Liver (tissue), 8 donors: ENCODE measurements at regions not wholly inside any gene's neighbourhood (a gene's known extent, or its start where the extent isn't known, plus 50 kb on each side); places are given as distances from the start of the nearest gene placed in this dataset.

ENCODE experiments used
- DNase-seq: peaks from one replicate; pipeline ENCODE4 v3.0.0-alpha.2; 2017; ENCODE audit warnings: low spot score
- H3K27ac ChIP-seq, 2 donors: one replicate each; pipeline ENCODE4 v1.7.0; 2013; ENCODE audit warnings: inconsistent platforms in 2 of 2, low read length in 2 of 2, control low read depth in 1 of 2, low read depth in 1 of 2, mild to moderate bottlenecking in 1 of 2
- H3K27me3 ChIP-seq, 4 donors: one replicate each; pipeline versions ENCODE4 v1.6.1 to v1.7.0; 2013; ENCODE audit warnings: low read length in 3 of 4, inconsistent platforms in 1 of 4, mild to moderate bottlenecking in 1 of 4, moderate library complexity in 1 of 4; ENCODE audit not compliant: control insufficient read depth in 4 of 4, insufficient read depth in 4 of 4
- H3K36me3 ChIP-seq, 4 donors: one replicate each; pipeline versions ENCODE4 v1.6.1 to v1.7.0; 2013; ENCODE audit warnings: low read length in 3 of 4, mild to moderate bottlenecking in 3 of 4, low read depth in 1 of 4, moderate library complexity in 1 of 4; ENCODE audit not compliant: control insufficient read depth in 4 of 4, insufficient read depth in 3 of 4
- H3K4me1 ChIP-seq, 4 donors: one replicate each; pipeline versions ENCODE4 v1.6.1 to v1.7.0; 2013; ENCODE audit warnings: low read length in 3 of 4, mild to moderate bottlenecking in 3 of 4, moderate library complexity in 1 of 4; ENCODE audit not compliant: control insufficient read depth in 4 of 4, insufficient read depth in 4 of 4
- H3K4me3 ChIP-seq, 3 donors: one replicate each; pipeline versions ENCODE4 v1.6.1 to v1.7.0; 2013; ENCODE audit warnings: low read length in 3 of 3, control low read depth in 1 of 3, low read depth in 1 of 3, mild to moderate bottlenecking in 1 of 3
- H3K9ac ChIP-seq, 2 donors: one replicate each; pipeline ENCODE4 v1.7.0; 2013; ENCODE audit warnings: low read length in 2 of 2, mild to moderate bottlenecking in 2 of 2, moderate library complexity in 2 of 2, control low read depth in 1 of 2, low read depth in 1 of 2
- H3K9me3 ChIP-seq, 4 donors: one replicate each; pipeline versions ENCODE4 v1.6.1 to v1.7.0; 2013; ENCODE audit warnings: low read length in 3 of 4; ENCODE audit not compliant: control insufficient read depth in 4 of 4
- EGR1 ChIP-seq, 2 donors: IDR thresholded peaks; 2 replicates each; pipeline ENCODE4 v1.6.1; 2016 to 2018; ENCODE audit warnings: antibody characterized with exemption in 2 of 2, low read depth in 2 of 2
- FOXA2 ChIP-seq: IDR thresholded peaks from 2 replicates; pipeline ENCODE4 v1.6.1; 2016; ENCODE audit warnings: antibody characterized with exemption
- GABPA ChIP-seq, 2 donors: IDR thresholded peaks in 1 of 2; conservative IDR thresholded peaks in 1 of 2; 2 replicates each; pipeline ENCODE4 v1.6.1; 2016; ENCODE audit warnings: antibody characterized with exemption in 2 of 2, mild to moderate bottlenecking in 1 of 2, moderate library complexity in 1 of 2
- HNF4A ChIP-seq, 2 donors: conservative IDR thresholded peaks; 2 replicates each; pipeline ENCODE4 v1.6.1; 2016; ENCODE audit warnings: antibody characterized with exemption in 2 of 2, mild to moderate bottlenecking in 2 of 2
- JUND ChIP-seq, 2 donors: IDR thresholded peaks; 2 replicates each; pipeline ENCODE4 v1.6.1; 2016; ENCODE audit warnings: antibody characterized with exemption in 2 of 2
- NR2F2 ChIP-seq: IDR thresholded peaks from 2 replicates; pipeline ENCODE4 v1.6.1; 2016; ENCODE audit warnings: antibody characterized with exemption
- RXRA ChIP-seq, 2 donors: IDR thresholded peaks; 2 replicates each; pipeline ENCODE4 v1.6.1; 2017 to 2018; ENCODE audit warnings: antibody characterized with exemption in 2 of 2, mild to moderate bottlenecking in 1 of 2
- SP1 ChIP-seq: IDR thresholded peaks from 2 replicates; pipeline ENCODE4 v1.6.1; 2018; ENCODE audit warnings: antibody characterized with exemption, mild to moderate bottlenecking
- TAF1 ChIP-seq: conservative IDR thresholded peaks from 2 replicates; pipeline ENCODE4 v1.6.1; 2016; ENCODE audit warnings: antibody characterized with exemption, mild to moderate bottlenecking
- YY1 ChIP-seq: IDR thresholded peaks from 2 replicates; pipeline ENCODE4 v1.6.1; 2016; ENCODE audit warnings: antibody characterized with exemption, mild to moderate bottlenecking
- WGBS: extraction: QIAGEN DNeasy Blood & Tissue Kit; methylation state at CpG from one replicate; pipeline ENCODE4 v1.1.7; 2013; 5-methylcytosine and 5-hydroxymethylcytosine counted together
- TF ChIP-seq, protein P1 (sequence below): fragments of 150-350 bp; IDR thresholded peaks from 2 replicates; pipeline ENCODE4 v1.5.1; 2017; ENCODE audit warnings: improper control_type of control experiment, low read depth, low read length; ENCODE audit not compliant: missing input control
- TF ChIP-seq, protein P2 (sequence below): IDR thresholded peaks from 2 replicates; pipeline ENCODE4 v1.6.1; 2016; ENCODE audit warnings: antibody characterized with exemption
- TF ChIP-seq, protein P3 (sequence below): IDR thresholded peaks from 2 replicates; pipeline ENCODE4 v1.6.1; 2016; ENCODE audit warnings: antibody characterized with exemption
- TF ChIP-seq, protein P4 (sequence below): IDR thresholded peaks from 2 replicates; pipeline ENCODE4 v1.6.1; 2016; ENCODE audit warnings: antibody characterized with exemption
- donor health status: healthy.
- donor health status: healthy.
- donor health status: healthy.
- donor health status: healthy.
- donor health status: healthy.

DNA sequence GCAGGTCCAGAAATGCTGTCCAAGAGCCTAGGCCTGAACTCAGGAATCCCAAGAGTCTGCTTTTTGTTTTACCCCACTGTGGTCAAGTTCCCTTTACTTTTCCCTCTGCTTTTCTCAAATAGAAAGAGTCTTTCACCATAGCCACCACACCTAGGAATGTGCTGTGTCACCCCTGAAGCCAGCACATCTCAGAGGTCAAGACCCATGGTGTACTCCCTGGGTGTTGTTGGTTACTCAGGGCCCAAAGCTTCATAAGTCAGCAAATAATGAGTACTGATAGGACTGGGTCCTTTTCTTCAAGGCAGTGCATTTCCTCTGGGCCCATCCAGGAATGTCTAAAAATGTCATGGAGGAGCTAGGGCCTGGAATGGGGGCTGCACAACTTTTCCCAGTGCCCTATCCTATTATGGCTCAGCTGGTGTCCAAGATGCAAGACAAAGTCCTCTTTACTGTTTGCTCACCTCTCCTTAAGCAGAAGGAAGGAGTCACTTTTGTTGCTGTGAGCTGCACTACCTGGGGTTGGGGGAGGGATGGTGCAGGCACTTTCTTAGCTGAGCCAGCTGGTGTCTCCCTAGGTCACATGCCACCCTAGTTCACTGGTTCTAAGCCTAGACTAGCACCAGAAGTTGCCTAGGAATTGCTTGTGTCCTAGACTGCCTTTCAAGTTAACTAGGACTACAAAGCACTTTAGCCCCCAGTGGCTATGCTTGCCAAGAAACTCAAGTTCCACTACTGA lies 62.4 kb upstream of the RXFP1 start:
- H3K27ac ChIP-seq: no peak overlapping the region
- no peak overlapping the region for H3K9ac ChIP-seq
- TF ChIP-seq YY1 (no peak), JUND (IDR thresholded peaks at IDR 0.05) (no peak), SP1 (no peak), NR2F2 (no peak)
- TF ChIP-seq, protein P1, sequence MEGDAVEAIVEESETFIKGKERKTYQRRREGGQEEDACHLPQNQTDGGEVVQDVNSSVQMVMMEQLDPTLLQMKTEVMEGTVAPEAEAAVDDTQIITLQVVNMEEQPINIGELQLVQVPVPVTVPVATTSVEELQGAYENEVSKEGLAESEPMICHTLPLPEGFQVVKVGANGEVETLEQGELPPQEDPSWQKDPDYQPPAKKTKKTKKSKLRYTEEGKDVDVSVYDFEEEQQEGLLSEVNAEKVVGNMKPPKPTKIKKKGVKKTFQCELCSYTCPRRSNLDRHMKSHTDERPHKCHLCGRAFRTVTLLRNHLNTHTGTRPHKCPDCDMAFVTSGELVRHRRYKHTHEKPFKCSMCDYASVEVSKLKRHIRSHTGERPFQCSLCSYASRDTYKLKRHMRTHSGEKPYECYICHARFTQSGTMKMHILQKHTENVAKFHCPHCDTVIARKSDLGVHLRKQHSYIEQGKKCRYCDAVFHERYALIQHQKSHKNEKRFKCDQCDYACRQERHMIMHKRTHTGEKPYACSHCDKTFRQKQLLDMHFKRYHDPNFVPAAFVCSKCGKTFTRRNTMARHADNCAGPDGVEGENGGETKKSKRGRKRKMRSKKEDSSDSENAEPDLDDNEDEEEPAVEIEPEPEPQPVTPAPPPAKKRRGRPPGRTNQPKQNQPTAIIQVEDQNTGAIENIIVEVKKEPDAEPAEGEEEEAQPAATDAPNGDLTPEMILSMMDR: no peak
- H3K9me3 ChIP-seq: no peaks in the 10 kb centered on the region
- DNase-seq: no peak
- H3K36me3 ChIP-seq: no peaks in the 10 kb centered on the region
- H3K4me3 ChIP-seq: no peak overlapping the region
- no peaks in the 10 kb centered on the region for H3K4me1 ChIP-seq
- no peaks in the 10 kb centered on the region for H3K27me3 ChIP-seq

DNA sequence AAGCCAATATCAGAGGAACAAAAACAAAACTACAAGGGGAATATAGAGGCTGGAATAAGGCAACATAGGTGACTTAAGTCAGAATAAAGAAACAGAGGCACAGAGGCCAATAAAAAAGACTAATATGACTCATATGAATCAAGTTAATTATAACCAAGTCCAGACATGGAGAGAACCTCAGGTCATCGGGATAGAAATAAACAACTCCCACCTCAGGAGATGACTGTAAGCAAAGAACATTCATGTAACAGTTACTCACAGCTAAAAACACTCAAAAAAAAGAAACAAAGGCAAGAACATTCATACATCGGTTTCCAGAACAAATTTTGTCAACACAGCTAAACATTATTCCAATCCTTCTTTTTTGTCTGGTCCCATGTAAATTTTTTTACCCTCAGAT lies 60.3 kb upstream of the RXFP1 start:
- Histone ChIP-seq H3K4me1 (no peaks in the 10 kb centered on the region), H3K9ac (no peak overlapping the region), H3K4me3 (no peak overlapping the region), H3K27ac (no peak overlapping the region), H3K9me3 (no peaks in the 10 kb centered on the region), H3K36me3 (no peaks in the 10 kb centered on the region), H3K27me3 (no peaks in the 10 kb centered on the region)
- TF ChIP-seq, protein P2, sequence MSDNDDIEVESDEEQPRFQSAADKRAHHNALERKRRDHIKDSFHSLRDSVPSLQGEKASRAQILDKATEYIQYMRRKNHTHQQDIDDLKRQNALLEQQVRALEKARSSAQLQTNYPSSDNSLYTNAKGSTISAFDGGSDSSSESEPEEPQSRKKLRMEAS: no peak
- no peak for TF ChIP-seq GABPA (IDR thresholded peaks at IDR 0.05 in 1 of 2, conservative IDR thresholded peaks at IDR 0.05 in 1 of 2)
- TF ChIP-seq, protein P3, sequence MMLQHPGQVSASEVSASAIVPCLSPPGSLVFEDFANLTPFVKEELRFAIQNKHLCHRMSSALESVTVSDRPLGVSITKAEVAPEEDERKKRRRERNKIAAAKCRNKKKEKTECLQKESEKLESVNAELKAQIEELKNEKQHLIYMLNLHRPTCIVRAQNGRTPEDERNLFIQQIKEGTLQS: no peak
- no peak for DNase-seq
- WGBS: 67% methylated on average over 2 of the region's 2 CpGs

DNA sequence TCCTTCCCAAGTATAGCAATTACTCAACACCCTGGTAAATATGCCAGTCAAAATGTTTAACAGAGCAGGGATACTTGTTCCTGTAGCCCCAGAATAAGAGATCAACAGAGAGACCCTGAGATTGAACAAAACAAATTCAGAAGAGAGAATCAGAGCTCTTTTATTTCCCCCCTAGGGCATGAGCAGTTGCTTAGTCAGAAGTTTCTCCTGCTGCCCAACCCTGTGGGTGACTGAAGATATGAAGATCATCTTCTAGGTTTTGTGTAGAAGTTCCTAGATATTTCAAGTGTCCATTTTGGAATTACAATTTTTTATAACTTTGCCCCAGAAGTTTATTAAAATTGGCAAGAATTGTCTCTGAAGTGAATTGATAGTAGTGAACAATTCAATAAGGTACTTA lies 59.1 kb upstream of the RXFP1 start:
- Histone ChIP-seq H3K27me3 (no peaks in the 10 kb centered on the region), H3K9me3 (no peaks in the 10 kb centered on the region), H3K36me3 (no peaks in the 10 kb centered on the region), H3K4me3 (no peak overlapping the region), H3K9ac (no peak overlapping the region), H3K27ac (no peak overlapping the region), H3K4me1 (no peaks in the 10 kb centered on the region)
- TF ChIP-seq RXRA (IDR thresholded peaks at IDR 0.05) (no peak), NR2F2 (no peak), EGR1 (IDR thresholded peaks at IDR 0.05; ENCODE audit: low read depth in 2 of 2) (no peak), SP1 (no peak), FOXA2 (no peak), GABPA (IDR thresholded peaks at IDR 0.05 in 1 of 2, conservative IDR thresholded peaks at IDR 0.05 in 1 of 2) (no peak), HNF4A (conservative IDR thresholded peaks at IDR 0.05) (no peak), TAF1 (no peak)
- TF ChIP-seq, protein P4, sequence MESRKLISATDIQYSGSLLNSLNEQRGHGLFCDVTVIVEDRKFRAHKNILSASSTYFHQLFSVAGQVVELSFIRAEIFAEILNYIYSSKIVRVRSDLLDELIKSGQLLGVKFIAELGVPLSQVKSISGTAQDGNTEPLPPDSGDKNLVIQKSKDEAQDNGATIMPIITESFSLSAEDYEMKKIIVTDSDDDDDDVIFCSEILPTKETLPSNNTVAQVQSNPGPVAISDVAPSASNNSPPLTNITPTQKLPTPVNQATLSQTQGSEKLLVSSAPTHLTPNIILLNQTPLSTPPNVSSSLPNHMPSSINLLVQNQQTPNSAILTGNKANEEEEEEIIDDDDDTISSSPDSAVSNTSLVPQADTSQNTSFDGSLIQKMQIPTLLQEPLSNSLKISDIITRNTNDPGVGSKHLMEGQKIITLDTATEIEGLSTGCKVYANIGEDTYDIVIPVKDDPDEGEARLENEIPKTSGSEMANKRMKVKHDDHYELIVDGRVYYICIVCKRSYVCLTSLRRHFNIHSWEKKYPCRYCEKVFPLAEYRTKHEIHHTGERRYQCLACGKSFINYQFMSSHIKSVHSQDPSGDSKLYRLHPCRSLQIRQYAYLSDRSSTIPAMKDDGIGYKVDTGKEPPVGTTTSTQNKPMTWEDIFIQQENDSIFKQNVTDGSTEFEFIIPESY: no peak
- TF ChIP-seq, protein P3: no peak
- TF ChIP-seq, protein P2: no peak
- no peak for DNase-seq
